ENCODE measurements at regions not wholly inside any gene's neighbourhood (a gene's known extent, or its start where the extent isn't known, plus 50 kb on each side); places are given as distances from the start of the nearest gene placed in this dataset.

- no peak overlapping the region for H2AFZ ChIP-seq (ENCODE audit: low read length)
- no peaks in the 10 kb centered on the region for H3K27me3 ChIP-seq (ENCODE audit: low read length)
- no peaks in the 10 kb centered on the region for H3K4me1 ChIP-seq (ENCODE audit: low read length)
- peaks cover 9% of the 10 kb centered on the region; the same call in 1 of the 2 replicates for H3K36me3 ChIP-seq (ENCODE audit: insufficient read depth, low read length)
- no peak for DNase-seq
- H3K9me2 ChIP-seq (replicated peaks; ENCODE audit: insufficient read depth, low read length): no peaks in the 10 kb centered on the region
- H3K4me3 ChIP-seq (ENCODE audit: low read length): no peak overlapping the region
- no peak overlapping the region for H3K9ac ChIP-seq (ENCODE audit: low read length)
- no peak overlapping the region for H3K4me2 ChIP-seq (ENCODE audit: low read depth, low read length, poor library complexity, severe bottlenecking)
- no peaks in the 10 kb centered on the region for H4K20me1 ChIP-seq (ENCODE audit: insufficient read depth, low read depth, low read length)
- peaks cover 9% of the 10 kb centered on the region; the same call in 1 of the 2 replicates for H3K9me3 ChIP-seq (ENCODE audit: low read length)
- no peak overlapping the region for H3K27ac ChIP-seq (ENCODE audit: low read length)
- H3K79me2 ChIP-seq (ENCODE audit: low read length): no peaks in the 10 kb centered on the region
These were observed 140.8 kb upstream of the PZP start for GRCh38 chr12:9348906-9349518.

- no peaks in the 10 kb centered on the region for H3K4me1 ChIP-seq (ENCODE audit: low read length)
- H3K27ac ChIP-seq (ENCODE audit: low read length): no peak overlapping the region
- H3K27me3 ChIP-seq (ENCODE audit: low read length): no peaks in the 10 kb centered on the region
- no peaks in the 10 kb centered on the region for H3K9me3 ChIP-seq (ENCODE audit: low read length)
- no peak overlapping the region for H2AFZ ChIP-seq (ENCODE audit: low read length)
- H3K9ac ChIP-seq (ENCODE audit: low read length): no peak overlapping the region
- H3K36me3 ChIP-seq (ENCODE audit: insufficient read depth, low read length): peaks cover 3% of the 10 kb centered on the region; the same call in 1 of the 2 replicates
- DNase-seq: no peak
- H3K4me2 ChIP-seq (ENCODE audit: low read depth, low read length, poor library complexity, severe bottlenecking): no peak overlapping the region
- no peaks in the 10 kb centered on the region for H3K79me2 ChIP-seq (ENCODE audit: low read length)
- no peaks in the 10 kb centered on the region for H4K20me1 ChIP-seq (ENCODE audit: insufficient read depth, low read depth, low read length)
- no peaks in the 10 kb centered on the region for H3K9me2 ChIP-seq (replicated peaks; ENCODE audit: insufficient read depth, low read length)
- no peak overlapping the region for H3K4me3 ChIP-seq (ENCODE audit: low read length)
These were observed 139.3 kb upstream of the PZP start for GRCh38 chr12:9347328-9348127.

GRCh38 chr12:9346866-9347327, 138.7 kb upstream of the PZP start:
- Histone ChIP-seq H3K79me2 (ENCODE audit: low read length) (no peaks in the 10 kb centered on the region), H3K4me1 (ENCODE audit: low read length) (no peaks in the 10 kb centered on the region), H4K20me1 (ENCODE audit: insufficient read depth, low read depth, low read length) (no peaks in the 10 kb centered on the region), H2AFZ (ENCODE audit: low read length) (no peak overlapping the region), H3K9me3 (ENCODE audit: low read length) (no peaks in the 10 kb centered on the region), H3K9me2 (replicated peaks; ENCODE audit: insufficient read depth, low read length) (no peaks in the 10 kb centered on the region), H3K27ac (ENCODE audit: low read length) (no peak overlapping the region), H3K36me3 (ENCODE audit: insufficient read depth, low read length) (no peaks in the 10 kb centered on the region; the same call in 1 of the 2 replicates), H3K27me3 (ENCODE audit: low read length) (no peaks in the 10 kb centered on the region), H3K4me3 (ENCODE audit: low read length) (no peak overlapping the region), H3K9ac (ENCODE audit: low read length) (no peak overlapping the region), H3K4me2 (ENCODE audit: low read depth, low read length, poor library complexity, severe bottlenecking) (no peak overlapping the region)
- DNase-seq: no peak

- Histone ChIP-seq H3K9me2 (replicated peaks; ENCODE audit: insufficient read depth, low read length) (no peaks in the 10 kb centered on the region), H3K4me3 (ENCODE audit: low read length) (no peak overlapping the region), H3K9ac (ENCODE audit: low read length) (no peak overlapping the region), H4K20me1 (ENCODE audit: insufficient read depth, low read depth, low read length) (no peaks in the 10 kb centered on the region), H3K36me3 (ENCODE audit: insufficient read depth, low read length) (no peaks in the 10 kb centered on the region), H3K9me3 (ENCODE audit: low read length) (no peaks in the 10 kb centered on the region), H3K79me2 (ENCODE audit: low read length) (no peaks in the 10 kb centered on the region), H3K4me2 (ENCODE audit: low read depth, low read length, poor library complexity, severe bottlenecking) (no peak overlapping the region), H3K4me1 (ENCODE audit: low read length) (no peaks in the 10 kb centered on the region), H3K27me3 (ENCODE audit: low read length) (no peaks in the 10 kb centered on the region), H3K27ac (ENCODE audit: low read length) (no peak overlapping the region), H2AFZ (ENCODE audit: low read length) (no peak overlapping the region)
- no peak for DNase-seq
These were observed 137.0 kb upstream of the PZP start for GRCh38 chr12:9345171-9345570.

GRCh38 chr12:9344541-9344940, 136.3 kb upstream of the PZP start:
- Histone ChIP-seq H3K9me2 (replicated peaks; ENCODE audit: insufficient read depth, low read length) (no peaks in the 10 kb centered on the region), H3K79me2 (ENCODE audit: low read length) (no peaks in the 10 kb centered on the region), H3K9me3 (ENCODE audit: low read length) (no peaks in the 10 kb centered on the region), H3K4me2 (ENCODE audit: low read depth, low read length, poor library complexity, severe bottlenecking) (no peak overlapping the region), H3K27me3 (ENCODE audit: low read length) (no peaks in the 10 kb centered on the region), H3K36me3 (ENCODE audit: insufficient read depth, low read length) (no peaks in the 10 kb centered on the region), H3K4me3 (ENCODE audit: low read length) (no peak overlapping the region), H4K20me1 (ENCODE audit: insufficient read depth, low read depth, low read length) (no peaks in the 10 kb centered on the region), H2AFZ (ENCODE audit: low read length) (no peak overlapping the region), H3K27ac (ENCODE audit: low read length) (no peak overlapping the region), H3K4me1 (ENCODE audit: low read length) (no peaks in the 10 kb centered on the region), H3K9ac (ENCODE audit: low read length) (no peak overlapping the region)
- DNase-seq: no peak

GRCh38 chr12:9343731-9344130, 135.5 kb upstream of the PZP start:
- Histone ChIP-seq H3K79me2 (ENCODE audit: low read length) (no peaks in the 10 kb centered on the region), H3K27ac (ENCODE audit: low read length) (no peak overlapping the region), H3K9ac (ENCODE audit: low read length) (no peak overlapping the region), H3K9me2 (replicated peaks; ENCODE audit: insufficient read depth, low read length) (no peaks in the 10 kb centered on the region), H3K27me3 (ENCODE audit: low read length) (no peaks in the 10 kb centered on the region), H3K36me3 (ENCODE audit: insufficient read depth, low read length) (no peaks in the 10 kb centered on the region), H4K20me1 (ENCODE audit: insufficient read depth, low read depth, low read length) (no peaks in the 10 kb centered on the region), H3K4me2 (ENCODE audit: low read depth, low read length, poor library complexity, severe bottlenecking) (no peak overlapping the region), H3K9me3 (ENCODE audit: low read length) (no peaks in the 10 kb centered on the region), H2AFZ (ENCODE audit: low read length) (no peak overlapping the region), H3K4me1 (ENCODE audit: low read length) (no peaks in the 10 kb centered on the region), H3K4me3 (ENCODE audit: low read length) (no peak overlapping the region)
- DNase-seq: no peak

- H3K9me3 ChIP-seq (ENCODE audit: low read length): no peaks in the 10 kb centered on the region
- no peaks in the 10 kb centered on the region for H3K4me1 ChIP-seq (ENCODE audit: low read length)
- no peaks in the 10 kb centered on the region for H4K20me1 ChIP-seq (ENCODE audit: insufficient read depth, low read depth, low read length)
- no peak overlapping the region for H2AFZ ChIP-seq (ENCODE audit: low read length)
- DNase-seq: no peak
- H3K4me3 ChIP-seq (ENCODE audit: low read length): no peak overlapping the region
- H3K9ac ChIP-seq (ENCODE audit: low read length): no peak overlapping the region
- H3K27ac ChIP-seq (ENCODE audit: low read length): no peak overlapping the region
- H3K36me3 ChIP-seq (ENCODE audit: insufficient read depth, low read length): no peaks in the 10 kb centered on the region
- H3K9me2 ChIP-seq (replicated peaks; ENCODE audit: insufficient read depth, low read length): no peaks in the 10 kb centered on the region
- H3K79me2 ChIP-seq (ENCODE audit: low read length): no peaks in the 10 kb centered on the region
- H3K4me2 ChIP-seq (ENCODE audit: low read depth, low read length, poor library complexity, severe bottlenecking): no peak overlapping the region
- no peaks in the 10 kb centered on the region for H3K27me3 ChIP-seq (ENCODE audit: low read length)
These were observed 134.6 kb upstream of the PZP start for GRCh38 chr12:9342614-9343353.

- Histone ChIP-seq H3K9me3 (ENCODE audit: low read length) (no peaks in the 10 kb centered on the region), H3K36me3 (ENCODE audit: insufficient read depth, low read length) (no peaks in the 10 kb centered on the region), H3K27me3 (ENCODE audit: low read length) (no peaks in the 10 kb centered on the region), H4K20me1 (ENCODE audit: insufficient read depth, low read depth, low read length) (no peaks in the 10 kb centered on the region), H3K27ac (ENCODE audit: low read length) (no peak overlapping the region), H3K4me3 (ENCODE audit: low read length) (no peak overlapping the region), H3K9me2 (replicated peaks; ENCODE audit: insufficient read depth, low read length) (no peaks in the 10 kb centered on the region), H3K79me2 (ENCODE audit: low read length) (no peaks in the 10 kb centered on the region), H3K4me1 (ENCODE audit: low read length) (no peaks in the 10 kb centered on the region), H3K9ac (ENCODE audit: low read length) (no peak overlapping the region), H3K4me2 (ENCODE audit: low read depth, low read length, poor library complexity, severe bottlenecking) (no peak overlapping the region), H2AFZ (ENCODE audit: low read length) (no peak overlapping the region)
- no peak for DNase-seq
These were observed 133.0 kb upstream of the PZP start for GRCh38 chr12:9341260-9341585.

Data from Karpas-422 (cell line).